H1 (cell line): ENCODE measurements at regions not wholly inside any gene's neighbourhood (a gene's known extent, or its start where the extent isn't known, plus 50 kb on each side); places are given as distances from the start of the nearest gene placed in this dataset.

Source experiments
- CEBPB ChIP-seq: IDR thresholded peaks from 2 replicates; pipeline ENCODE4 v1.6.1; 2012; ENCODE audit warnings: low read depth, low read length
- EZH2 ChIP-seq: fragments of 200-600 bp; sonication (generic); IDR thresholded peaks from 2 replicates; pipeline ENCODE4 v1.7.1; 2012; ENCODE audit warnings: low read depth, mild to moderate bottlenecking, moderate library complexity, low read length, inconsistent platforms; ENCODE audit not compliant: severe bottlenecking
- GABPA ChIP-seq: IDR thresholded peaks from 2 replicates; pipeline ENCODE4 v1.6.1; 2011; ENCODE audit warnings: mild to moderate bottlenecking, low read length, moderate library complexity, borderline replicate concordance; ENCODE audit not compliant: insufficient read depth
- JUN ChIP-seq: IDR thresholded peaks from 2 replicates; pipeline ENCODE4 v1.6.1; 2011; ENCODE audit warnings: low read depth, mild to moderate bottlenecking, improper control_type of control experiment, low read length
- POLR2A ChIP-seq, 2 experiments: IDR thresholded peaks; 1 replicate in 1 of 2; 2 replicates in 1 of 2; pipeline ENCODE4 v1.6.1; 2011; ENCODE audit warnings: low read depth in 2 of 2, low read length in 2 of 2, mild to moderate bottlenecking in 2 of 2; ENCODE audit errors: control extremely low read depth in 1 of 2
- POLR2AphosphoS5 ChIP-seq: IDR thresholded peaks from 2 replicates; pipeline ENCODE4 v1.6.1; 2011; ENCODE audit warnings: low read depth, low read length
- RFX5 ChIP-seq: IDR thresholded peaks from 2 replicates; pipeline ENCODE4 v1.6.1; 2011; ENCODE audit warnings: low read depth, low read length, improper control_type of control experiment, borderline replicate concordance
- SIN3A ChIP-seq, 2 experiments: IDR thresholded peaks in 1 of 2; conservative IDR thresholded peaks in 1 of 2; 2 replicates each; pipeline ENCODE4 v1.6.1; 2011 to 2012; ENCODE audit warnings: low read length in 2 of 2, improper control_type of control experiment in 1 of 2, low read depth in 1 of 2, mild to moderate bottlenecking in 1 of 2
- SP1 ChIP-seq: IDR thresholded peaks from 2 replicates; pipeline ENCODE4 v1.6.1; 2011; ENCODE audit warnings: low read depth, low read length
- SRF ChIP-seq: IDR thresholded peaks from 2 replicates; pipeline ENCODE4 v1.6.1; 2011; ENCODE audit warnings: mild to moderate bottlenecking, low read depth, low read length, moderate library complexity
- SUZ12 ChIP-seq: fragments of 200-600 bp; sonication (generic); IDR thresholded peaks from 2 replicates; pipeline ENCODE4 v1.6.1; 2012; ENCODE audit warnings: mild to moderate bottlenecking, inconsistent platforms, low read length, moderate library complexity, mixed read lengths
- TAF1 ChIP-seq: IDR thresholded peaks from 2 replicates; pipeline ENCODE4 v1.6.1; 2011; ENCODE audit warnings: mild to moderate bottlenecking, low read depth, low read length
- ZNF274 ChIP-seq: IDR thresholded peaks from 2 replicates; pipeline ENCODE4 v1.7.0; 2012; ENCODE audit warnings: low read length, borderline replicate concordance; ENCODE audit errors: extremely low read depth
- TF ChIP-seq, protein P1 (sequence below), 3 experiments: IDR thresholded peaks; 1 replicate in 2 of 3; 2 replicates in 1 of 3; pipeline versions ENCODE4 v1.5.1 to v1.6.1; 2011; ENCODE audit warnings: low read length in 3 of 3, mild to moderate bottlenecking in 3 of 3, inconsistent platforms in 2 of 3, low read depth in 1 of 3, moderate library complexity in 1 of 3; ENCODE audit not compliant: insufficient read depth in 1 of 3; ENCODE audit errors: control extremely low read depth in 1 of 3

DNA sequence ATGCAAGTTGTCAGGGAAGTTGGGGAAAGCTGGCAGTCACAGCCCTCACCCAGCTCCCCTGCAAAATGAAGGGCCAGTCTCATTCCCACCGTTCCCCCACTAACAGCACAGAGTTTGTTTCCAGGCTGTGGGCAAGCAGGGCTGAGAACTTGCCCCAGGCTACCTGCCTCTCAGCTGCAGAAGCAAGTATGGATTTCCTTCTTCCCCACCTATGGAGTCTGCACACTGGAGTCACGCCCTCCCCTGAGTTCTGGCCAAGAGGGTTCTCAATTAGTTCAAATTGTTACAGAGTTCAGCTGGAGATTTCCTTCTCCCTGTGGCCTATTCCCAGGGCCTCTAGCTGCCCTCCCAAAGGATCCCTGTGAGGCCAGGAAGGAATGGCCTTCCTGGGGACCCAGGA lies 90.1 kb upstream of the ATP11B start:
- TF ChIP-seq ZNF274: no peak
- no peak for TF ChIP-seq TAF1
- TF ChIP-seq SIN3A (conservative IDR thresholded peaks at IDR 0.05 in 1 of 2, IDR thresholded peaks at IDR 0.05 in 1 of 2; ENCODE audit: low read depth in 1 of 2, low read length in 2 of 2): no peak
- TF ChIP-seq, protein P1, sequence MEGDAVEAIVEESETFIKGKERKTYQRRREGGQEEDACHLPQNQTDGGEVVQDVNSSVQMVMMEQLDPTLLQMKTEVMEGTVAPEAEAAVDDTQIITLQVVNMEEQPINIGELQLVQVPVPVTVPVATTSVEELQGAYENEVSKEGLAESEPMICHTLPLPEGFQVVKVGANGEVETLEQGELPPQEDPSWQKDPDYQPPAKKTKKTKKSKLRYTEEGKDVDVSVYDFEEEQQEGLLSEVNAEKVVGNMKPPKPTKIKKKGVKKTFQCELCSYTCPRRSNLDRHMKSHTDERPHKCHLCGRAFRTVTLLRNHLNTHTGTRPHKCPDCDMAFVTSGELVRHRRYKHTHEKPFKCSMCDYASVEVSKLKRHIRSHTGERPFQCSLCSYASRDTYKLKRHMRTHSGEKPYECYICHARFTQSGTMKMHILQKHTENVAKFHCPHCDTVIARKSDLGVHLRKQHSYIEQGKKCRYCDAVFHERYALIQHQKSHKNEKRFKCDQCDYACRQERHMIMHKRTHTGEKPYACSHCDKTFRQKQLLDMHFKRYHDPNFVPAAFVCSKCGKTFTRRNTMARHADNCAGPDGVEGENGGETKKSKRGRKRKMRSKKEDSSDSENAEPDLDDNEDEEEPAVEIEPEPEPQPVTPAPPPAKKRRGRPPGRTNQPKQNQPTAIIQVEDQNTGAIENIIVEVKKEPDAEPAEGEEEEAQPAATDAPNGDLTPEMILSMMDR (IDR thresholded peaks at IDR 0.05; ENCODE audit: control extremely low read depth in 1 of 3, insufficient read depth in 1 of 3, low read depth in 1 of 3, low read length in 3 of 3): no peak
- no peak for TF ChIP-seq POLR2AphosphoS5
- no peak for TF ChIP-seq SP1
- TF ChIP-seq GABPA: no peak
- no peak for TF ChIP-seq CEBPB
- TF ChIP-seq POLR2A (IDR thresholded peaks at IDR 0.05; ENCODE audit: control extremely low read depth in 1 of 2, low read depth in 2 of 2, low read length in 2 of 2): no peak
- no peak for TF ChIP-seq EZH2
- TF ChIP-seq JUN: no peak
- TF ChIP-seq SUZ12: no peak
- TF ChIP-seq SRF: no peak
- no peak for TF ChIP-seq RFX5
